Heart left ventricle (tissue), 16 donors: ENCODE measurements at regions not wholly inside any gene's neighbourhood (a gene's known extent, or its start where the extent isn't known, plus 50 kb on each side); places are given as distances from the start of the nearest gene placed in this dataset.
"Not testable (repeated sequence)": the region's sequence is repeated elsewhere in the genome, so short reads cannot be mapped to it uniquely, and the experiment has no call there.

Experiments
- ATAC-seq, 4 donors: fragments of 200-7000 bp; cut with Tn5 transposase; one replicate each; pipeline ENCODE4 v1.9.1; 2020 to 2022; ENCODE audit warnings: moderate library complexity in 4 of 4, mild to moderate bottlenecking in 3 of 4, moderate number of reproducible peaks in 1 of 4
- DNase-seq, 5 donors: peaks; one replicate each; pipeline ENCODE4 v3.0.0-alpha.2; 2020
- H3K27ac ChIP-seq, 12 donors: fragments of 200-600 bp; sonication (generic) in 4 of 12; one replicate each; pipeline versions ENCODE4 v1.5.0 to v1.8.0; 2016 to 2022; ENCODE audit warnings: mild to moderate bottlenecking in 2 of 12
- H3K27me3 ChIP-seq, 9 donors: fragments of 200-600 bp; sonication (generic) in 2 of 9; one replicate each; pipeline versions ENCODE4 v1.5.1 to v1.8.0; 2016 to 2022; ENCODE audit warnings: mild to moderate bottlenecking in 3 of 9
- H3K36me3 ChIP-seq, 9 donors: fragments of 200-600 bp; sonication (generic) in 2 of 9; one replicate each; pipeline versions ENCODE4 v1.5.0 to v1.8.0; 2018 to 2022; ENCODE audit warnings: mild to moderate bottlenecking in 2 of 9
- H3K4me1 ChIP-seq, 12 donors: fragments of 200-600 bp; sonication (generic) in 4 of 12; one replicate each; pipeline versions ENCODE4 v1.5.0 to v1.8.0; 2016 to 2022; ENCODE audit warnings: mild to moderate bottlenecking in 3 of 12
- H3K4me3 ChIP-seq, 12 donors: fragments of 200-600 bp; sonication (generic) in 4 of 12; one replicate each; pipeline versions ENCODE4 v1.5.0 to v1.8.0; 2017 to 2022; ENCODE audit warnings: mild to moderate bottlenecking in 9 of 12, moderate library complexity in 4 of 12
- H3K9me3 ChIP-seq, 12 donors: fragments of 200-600 bp; sonication (generic) in 4 of 12; one replicate each; pipeline versions ENCODE4 v1.5.0 to v1.8.0; 2016 to 2022; ENCODE audit warnings: mild to moderate bottlenecking in 1 of 12
- CTCF ChIP-seq, 12 donors: fragments of 200-600 bp; sonication (generic) in 4 of 12; IDR thresholded peaks; one replicate each; pipeline versions ENCODE4 v1.5.0 to v1.8.0; 2018 to 2022; ENCODE audit warnings: antibody characterized with exemption in 12 of 12, mild to moderate bottlenecking in 5 of 12
- POLR2A ChIP-seq, 2 donors: fragments of 450-650 bp; IDR thresholded peaks; one replicate each; pipeline ENCODE4 v1.6.1; 2017; ENCODE audit warnings: antibody characterized with exemption in 2 of 2, mild to moderate bottlenecking in 2 of 2, moderate library complexity in 2 of 2
- WGBS, 4 donors: extraction: QIAGEN DNeasy Blood & Tissue Kit in 2 of 4; methylation state at CpG; one replicate each; pipeline versions ENCODE4 v1.1.5 to v1.1.7; 2013 to 2018; 5-methylcytosine and 5-hydroxymethylcytosine counted together
- intact Hi-C, 10 donors: fragments of 100-400 bp; cut with DNase I; formaldehyde crosslinking; loops; one replicate each; pipeline versions ENCODE4 v1.11.1 to v1.14.2; 2022
- donor health status: ischemic (EF 13 %, LVEDD 7.1; RV severe dilation, severe dysfunction).
- donor health status: healthy with polysubstance abuse.
- donor health status: DM: no; HTN: yes; CAD: no.
- donor health status: DM: no; HTN: no; CAD: no.
- donor health status: ischemic (EF 25% LVEDD 6.9; RV normal size, moderate dysfunction).
- donor health status: ischemic (EF 25% LVEDD 5.7; RV mildly dilated, moderate dysfunction).
- donor health status: healthy.
- donor health status: DM: yes; HTN: yes; CAD: no.
- donor health status: ischemic (EF 35%, LVEDD 5.7; RV mildly dilated, moderate dysfunction).
- donor health status: nonischemic (EF 11% LVEDD 7.7; RV severe dilation, severe dysfunction).
- donor health status: DM: yes; HTN: yes; CAD: no.
- donor health status: PGD.
- donor health status: ischemic (EF 29% LVEDD 5.4; RV normal size, mild dysfunction).
- donor health status: nonischemic (EF 23%, LVEDD 6.1; RV moderate dilation, normal function).

GRCh38 chr1:29607236-29607635 lies 370.9 kb downstream of the PTPRU start:
- Histone ChIP-seq H3K27me3 (peaks cover 0 to 10% (median 0%) of the 10 kb centered on the region in 9 donors), H3K27ac (no peak overlapping the region), H3K36me3 (no peaks in the 10 kb centered on the region), H3K4me3 (no peak overlapping the region), H3K4me1 (no peaks in the 10 kb centered on the region), H3K9me3 (peaks cover 0 to 8% (median 0%) of the 10 kb centered on the region in 12 donors)
- no peak for DNase-seq
- intact Hi-C loops, result loop anchor here in 1 of 10 donors (10.0 kb wide), 1 partner anchor 62 kb away; no protein-coding TSS in a partner anchor
- no peak for TF ChIP-seq POLR2A (IDR thresholded peaks at IDR 0.05)
- TF ChIP-seq CTCF (IDR thresholded peaks at IDR 0.05), result no peak
- ATAC-seq, result no peak

GRCh38 chr1:29604796-29605195 lies 368.5 kb downstream of the PTPRU start:
- intact Hi-C loops, result loop anchor here in 1 of 10 donors (10.0 kb wide), 1 partner anchor 60 kb away; no protein-coding TSS in a partner anchor
- not testable (repeated sequence) for H3K4me1 ChIP-seq, DNase-seq

GRCh38 chr1:29603622-29604021 lies 367.3 kb downstream of the PTPRU start:
- 71 to 78% (median 75%) methylated on average over 2 of the region's 2 CpGs for WGBS, 4 donors

More at GRCh38 chr1:29604796-29605195, 368.5 kb downstream of the PTPRU start:
- H3K4me3 ChIP-seq, H3K27ac ChIP-seq, H3K27me3 ChIP-seq, H3K36me3 ChIP-seq, ATAC-seq, H3K9me3 ChIP-seq: not testable (repeated sequence)
- 88 to 92% (median 90%) methylated on average over 7 of the region's 7 CpGs for whole genome bisulfite sequencing, 4 donors

GRCh38 chr1:29602203-29602602 lies 365.9 kb downstream of the PTPRU start:
- no peaks in the 10 kb centered on the region for H3K36me3 ChIP-seq
- ATAC-seq (no peak), DNase-seq (no peak)
- intact Hi-C loops, result loop anchor here in 1 of 10 donors (10.0 kb wide), 1 partner anchor 57 kb away; no protein-coding TSS in a partner anchor
- 84 to 92% (median 89%) methylated on average over 3 of the region's 3 CpGs for WGBS, 4 donors
- H3K9me3 ChIP-seq, result peaks cover 0 to 2% (median 0%) of the 10 kb centered on the region in 12 donors
- TF ChIP-seq POLR2A (IDR thresholded peaks at IDR 0.05) (no peak), CTCF (IDR thresholded peaks at IDR 0.05) (no peak)
- peaks cover 0 to 11% (median 0%) of the 10 kb centered on the region in 9 donors for H3K27me3 ChIP-seq
- no peaks in the 10 kb centered on the region for H3K4me1 ChIP-seq
- H3K27ac ChIP-seq, result no peak overlapping the region
- H3K4me3 ChIP-seq, result no peak overlapping the region

More at GRCh38 chr1:29603622-29604021, 367.3 kb downstream of the PTPRU start:
- ATAC-seq, result no peak
- intact Hi-C loops, result loop anchor here in 1 of 10 donors (10.0 kb wide), 1 partner anchor 59 kb away; no protein-coding TSS in a partner anchor
- DNase-seq, result no peak
- Histone ChIP-seq H3K27me3 (peaks cover 0 to 11% (median 0%) of the 10 kb centered on the region in 9 donors), H3K27ac (no peak overlapping the region), H3K36me3 (no peaks in the 10 kb centered on the region), H3K9me3 (peaks cover 0 to 8% (median 0%) of the 10 kb centered on the region in 12 donors), H3K4me3 (no peak overlapping the region), H3K4me1 (no peaks in the 10 kb centered on the region)
- no peak for TF ChIP-seq POLR2A (IDR thresholded peaks at IDR 0.05)
- no peak for TF ChIP-seq CTCF (IDR thresholded peaks at IDR 0.05)

- intact Hi-C loops, result loop anchor here in 1 of 10 donors (10.0 kb wide), 1 partner anchor 56 kb away; no protein-coding TSS in a partner anchor
- no peak overlapping the region for H3K4me3 ChIP-seq
- ATAC-seq (no peak), DNase-seq (no peak)
- WGBS, 4 donors, result 55 to 61% (median 58%) methylated on average over 3 of the region's 3 CpGs
- peaks cover 0 to 11% (median 0%) of the 10 kb centered on the region in 9 donors for H3K27me3 ChIP-seq
- TF ChIP-seq POLR2A (IDR thresholded peaks at IDR 0.05) (no peak), CTCF (IDR thresholded peaks at IDR 0.05) (no peak)
- H3K9me3 ChIP-seq, result no peaks in the 10 kb centered on the region
- H3K4me1 ChIP-seq, result no peaks in the 10 kb centered on the region
- H3K27ac ChIP-seq, result no peak overlapping the region
- H3K36me3 ChIP-seq, result no peaks in the 10 kb centered on the region
These were observed 364.7 kb downstream of the PTPRU start for GRCh38 chr1:29601021-29601420.
